HCT116 (cell line): ENCODE measurements at regions not wholly inside any gene's neighbourhood (a gene's known extent, or its start where the extent isn't known, plus 50 kb on each side); places are given as distances from the start of the nearest gene placed in this dataset.

Experiments used
- ATAC-seq: fragments of 200-7000 bp; cut with Tn5 transposase; 2 replicates; pipeline ENCODE4 v1.9.1; 2020; ENCODE audit warnings: mild to moderate bottlenecking, moderate library complexity
- BruUV-seq: library from RNA; stranded (reverse); fragments of 400-500 nt; replicated peaks from 2 replicates; lab custom pipeline; 2021; lab: Mats Ljungman, UMichigan
- CTCF ChIA-PET: fragments of 300-600 bp; sonication (Branson Sonifier 250); formaldehyde crosslinking; loops from one replicate; lab custom pipeline; 2021; ENCODE audit warnings: antibody characterized with exemption; lab: Charles Lee
- POLR2A ChIA-PET: fragments of 300-600, 350-600 bp; sonication (Branson Sonifier 250); formaldehyde crosslinking; loops from one replicate; lab custom pipeline; 2021; ENCODE audit warnings: antibody characterized with exemption; lab: Charles Lee
- RAD21 ChIA-PET, 2 experiments: fragments of 300-600 bp; sonication (Branson Sonifier 250); formaldehyde crosslinking; loops; one replicate each; lab custom pipeline; 2023; ENCODE audit warnings: low total read pairs in 2 of 2; ENCODE audit not compliant: uncharacterized antibody in 2 of 2, unreplicated experiment in 2 of 2, low non-redundant PET in 1 of 2; lab: Charles Lee
- DNase-seq: peaks from one replicate; pipeline ENCODE4 v3.0.0-alpha.2; 2010; ENCODE audit warnings: low read depth, low spot score
- H2AFZ ChIP-seq: fragments of 200-600 bp; shearing (Covaris generic), sonication (generic); 2 replicates; pipeline ENCODE4 v1.6.1; 2017; ENCODE audit warnings: low read depth, mixed run types, mixed read lengths, antibody characterized with exemption, low read length; ENCODE audit not compliant: poor library complexity, severe bottlenecking
- H3K27ac ChIP-seq: 2 replicates; pipeline ENCODE4 v1.5.1; 2012; ENCODE audit warnings: low read depth, low read length
- H3K27me3 ChIP-seq: fragments of 200-600 bp; sonication (generic); 2 replicates; pipeline ENCODE4 v1.6.1; 2016; ENCODE audit warnings: mixed run types, low read length, mixed read lengths; ENCODE audit not compliant: insufficient read depth
- H3K36me3 ChIP-seq, 2 experiments: fragments of 200-500 bp in 1 of 2; fragments of 200-600 bp in 1 of 2; sonication (Bioruptor generic) in 1 of 2; sonication (generic) in 1 of 2; 2 replicates each; pipeline versions ENCODE4 v1.5.1 to v1.6.1; 2014 to 2016; ENCODE audit warnings: low read length in 2 of 2, inconsistent platforms in 1 of 2, mixed read lengths in 1 of 2, mixed run types in 1 of 2; ENCODE audit not compliant: insufficient read depth in 2 of 2, control insufficient read depth in 1 of 2
- H3K4me1 ChIP-seq, 2 experiments: fragments of 200-600 bp in 1 of 2; sonication (generic) in 1 of 2; 2 replicates each; pipeline versions ENCODE4 v1.5.1 to v1.6.1; 2012 to 2017; ENCODE audit warnings: low read length in 2 of 2, inconsistent platforms in 1 of 2, mild to moderate bottlenecking in 1 of 2, mixed read lengths in 1 of 2, mixed run types in 1 of 2, moderate library complexity in 1 of 2; ENCODE audit not compliant: insufficient read depth in 2 of 2, control insufficient read depth in 1 of 2
- H3K4me2 ChIP-seq: fragments of 200-600 bp; sonication (generic); 2 replicates; pipeline ENCODE4 v1.6.1; 2017; ENCODE audit warnings: mixed run types, low read length, mixed read lengths
- H3K4me3 ChIP-seq, 2 experiments: fragments of 200-600 bp in 1 of 2; sonication (generic) in 1 of 2; replicated peaks in 1 of 2; 2 replicates each; pipeline ENCODE4 v1.5.1; 2011 to 2016; ENCODE audit warnings: low read length in 2 of 2, control low read depth in 1 of 2, low read depth in 1 of 2, mild to moderate bottlenecking in 1 of 2, mixed read lengths in 1 of 2, mixed run types in 1 of 2
- H3K79me2 ChIP-seq: fragments of 200-600 bp; sonication (generic); 2 replicates; pipeline ENCODE4 v1.6.1; 2017; ENCODE audit warnings: mild to moderate bottlenecking, mixed run types, low read length, moderate library complexity, mixed read lengths; ENCODE audit not compliant: insufficient read depth
- H3K9ac ChIP-seq: fragments of 200-600 bp; sonication (generic); 2 replicates; pipeline ENCODE4 v1.6.1; 2016; ENCODE audit warnings: low read length, mixed read lengths
- H3K9me2 ChIP-seq: fragments of 200-600 bp; sonication (generic), shearing (Covaris generic); 2 replicates; pipeline ENCODE4 v1.6.1; 2017; ENCODE audit warnings: mixed run types, mild to moderate bottlenecking, moderate library complexity; ENCODE audit not compliant: insufficient read depth
- H3K9me3 ChIP-seq, 2 experiments: fragments of 200-500 bp in 1 of 2; fragments of 200-600 bp in 1 of 2; sonication (Bioruptor generic) in 1 of 2; sonication (generic) in 1 of 2; 2 replicates each; pipeline ENCODE4 v1.6.1; 2014 to 2017; ENCODE audit warnings: low read length in 2 of 2, mixed read lengths in 2 of 2, inconsistent platforms in 1 of 2, low read depth in 1 of 2, mild to moderate bottlenecking in 1 of 2, mixed run types in 1 of 2, moderate library complexity in 1 of 2; ENCODE audit not compliant: control insufficient read depth in 1 of 2, insufficient read depth in 1 of 2
- H4K20me1 ChIP-seq: fragments of 200-600 bp; sonication (generic), shearing (Covaris generic); 2 replicates; pipeline ENCODE4 v1.6.1; 2017; ENCODE audit warnings: mixed run types, mild to moderate bottlenecking, moderate library complexity; ENCODE audit not compliant: insufficient read depth
- ATF3 ChIP-seq: IDR thresholded peaks from 2 replicates; pipeline ENCODE4 v1.6.1; 2012
- ELF1 ChIP-seq: IDR thresholded peaks from 2 replicates; pipeline ENCODE4 v1.6.1; 2012; ENCODE audit warnings: low read depth, borderline replicate concordance
- EZH2phosphoT487 ChIP-seq: fragments of 200-600 bp; IDR thresholded peaks from 2 replicates; pipeline ENCODE4 v1.6.1; 2018; ENCODE audit warnings: antibody characterized with exemption, borderline replicate concordance
- FOSL1 ChIP-seq: IDR thresholded peaks from 2 replicates; pipeline ENCODE4 v1.6.1; 2012; ENCODE audit warnings: low read depth
- JUND ChIP-seq: IDR thresholded peaks from 2 replicates; pipeline ENCODE4 v1.6.1; 2012
- POLR2A ChIP-seq: IDR thresholded peaks from 2 replicates; pipeline ENCODE4 v1.7.0; 2011; ENCODE audit warnings: borderline replicate concordance; ENCODE audit not compliant: insufficient read depth, insufficient read length; ENCODE audit errors: extremely low read depth
- POLR2AphosphoS5 ChIP-seq: IDR thresholded peaks from 2 replicates; pipeline ENCODE4 v1.6.1; 2011; ENCODE audit warnings: mild to moderate bottlenecking, low read depth, low read length, moderate library complexity
- RAD21 ChIP-seq: IDR thresholded peaks from 2 replicates; pipeline ENCODE4 v1.6.1; 2012; ENCODE audit warnings: low read depth, mild to moderate bottlenecking
- REST ChIP-seq: IDR thresholded peaks from 2 replicates; pipeline ENCODE4 v1.6.1; 2012; ENCODE audit warnings: low read depth
- SIN3A ChIP-seq: IDR thresholded peaks from 2 replicates; pipeline ENCODE4 v1.6.1; 2012; ENCODE audit warnings: low read depth
- SP1 ChIP-seq: IDR thresholded peaks from 2 replicates; pipeline ENCODE4 v1.6.1; 2012; ENCODE audit warnings: low read depth
- SRF ChIP-seq: IDR thresholded peaks from 2 replicates; pipeline ENCODE4 v1.6.1; 2012; ENCODE audit warnings: low read depth
- ZBTB33 ChIP-seq: IDR thresholded peaks from 2 replicates; pipeline ENCODE4 v1.6.1; 2011; ENCODE audit warnings: mild to moderate bottlenecking, low read length, moderate library complexity; ENCODE audit not compliant: insufficient replicate concordance; ENCODE audit errors: extremely low read depth
- intact Hi-C: fragments of 100-400 bp; cut with micrococcal nuclease; formaldehyde crosslinking; loops from 2 replicates; pipeline ENCODE4 v1.10.0; 2022

GRCh38 chr12:87283886-87284285, 745.3 kb downstream of the C12orf50 start:
- no peaks in the 10 kb centered on the region for H3K36me3 ChIP-seq
- no peaks in the 10 kb centered on the region for H4K20me1 ChIP-seq
- ATAC-seq (no peak), DNase-seq (no peak)
- ChIA-PET POLR2A (no interaction called here), CTCF (no interaction called here), RAD21 (no interaction called here)
- H2AFZ ChIP-seq = no peak overlapping the region
- no peaks in the 10 kb centered on the region for H3K9me3 ChIP-seq
- intact Hi-C loops = no loop called here
- TF ChIP-seq ELF1 (no peak), SRF (no peak), POLR2A (no peak), SP1 (no peak), ATF3 (no peak), FOSL1 (no peak), EZH2phosphoT487 (no peak), POLR2AphosphoS5 (no peak), SIN3A (no peak), RAD21 (no peak), JUND (no peak)
- no peak overlapping the region for H3K4me2 ChIP-seq
- H3K79me2 ChIP-seq = no peaks in the 10 kb centered on the region
- no peak overlapping the region for H3K4me3 ChIP-seq
- H3K27me3 ChIP-seq = no peaks in the 10 kb centered on the region
- no peaks in the 10 kb centered on the region for H3K9me2 ChIP-seq
- H3K4me1 ChIP-seq = no peaks in the 10 kb centered on the region
- H3K9ac ChIP-seq = no peak overlapping the region
- no TSS peak for BruUV-seq
- H3K27ac ChIP-seq = no peak overlapping the region

- Histone ChIP-seq H3K4me2 (no peak overlapping the region), H3K36me3 (no peaks in the 10 kb centered on the region), H4K20me1 (no peaks in the 10 kb centered on the region), H3K4me3 (no peak overlapping the region), H3K79me2 (no peaks in the 10 kb centered on the region), H3K27ac (no peak overlapping the region), H3K9me2 (no peaks in the 10 kb centered on the region), H3K9me3 (no peaks in the 10 kb centered on the region), H2AFZ (no peak overlapping the region), H3K4me1 (no peaks in the 10 kb centered on the region), H3K27me3 (no peaks in the 10 kb centered on the region), H3K9ac (no peak overlapping the region)
- intact Hi-C loops = no loop called here
- no peak for DNase-seq
- ATAC-seq = no peak
- CTCF ChIA-PET = no interaction called here
- BruUV-seq = no TSS peak
- RAD21 ChIA-PET = no interaction called here
- POLR2A ChIA-PET = no interaction called here
- TF ChIP-seq POLR2AphosphoS5 (no peak), REST (no peak), ZBTB33 (no peak)
Measured at GRCh38 chr12:87283111-87283510, 746.1 kb downstream of the C12orf50 start.
